ENCODE measurements at regions not wholly inside any gene's neighbourhood (a gene's known extent, or its start where the extent isn't known, plus 50 kb on each side); places are given as distances from the start of the nearest gene placed in this dataset.

DNA sequence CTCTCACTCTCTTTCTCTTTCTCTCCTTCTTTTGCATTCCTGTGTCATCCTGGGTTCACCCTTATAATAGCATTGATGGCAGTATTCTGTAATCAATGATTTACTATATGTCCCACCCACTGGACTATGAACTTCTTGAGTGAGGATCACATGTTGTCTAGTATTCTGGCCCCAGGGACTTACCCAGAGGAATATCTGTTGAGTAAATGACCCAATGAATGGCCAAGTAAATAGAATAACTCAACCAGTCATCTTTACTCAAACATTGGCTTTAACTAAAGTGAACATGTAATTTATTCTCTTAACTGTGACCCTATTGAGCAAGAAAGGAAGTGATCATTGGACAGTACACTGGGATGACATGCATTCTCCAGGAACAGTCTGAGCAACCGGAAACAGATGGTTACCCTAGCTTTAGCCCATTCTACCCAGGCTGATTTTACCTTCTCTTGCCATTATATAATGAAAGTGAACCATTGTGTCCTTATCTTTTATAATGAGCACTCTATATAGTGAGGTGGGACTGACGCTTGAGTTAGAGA lies 94.5 kb upstream of the SOX14 start:
- TF ChIP-seq POLR2AphosphoS5 (IDR thresholded peaks at IDR 0.05): no peak
- TF ChIP-seq, protein P1, sequence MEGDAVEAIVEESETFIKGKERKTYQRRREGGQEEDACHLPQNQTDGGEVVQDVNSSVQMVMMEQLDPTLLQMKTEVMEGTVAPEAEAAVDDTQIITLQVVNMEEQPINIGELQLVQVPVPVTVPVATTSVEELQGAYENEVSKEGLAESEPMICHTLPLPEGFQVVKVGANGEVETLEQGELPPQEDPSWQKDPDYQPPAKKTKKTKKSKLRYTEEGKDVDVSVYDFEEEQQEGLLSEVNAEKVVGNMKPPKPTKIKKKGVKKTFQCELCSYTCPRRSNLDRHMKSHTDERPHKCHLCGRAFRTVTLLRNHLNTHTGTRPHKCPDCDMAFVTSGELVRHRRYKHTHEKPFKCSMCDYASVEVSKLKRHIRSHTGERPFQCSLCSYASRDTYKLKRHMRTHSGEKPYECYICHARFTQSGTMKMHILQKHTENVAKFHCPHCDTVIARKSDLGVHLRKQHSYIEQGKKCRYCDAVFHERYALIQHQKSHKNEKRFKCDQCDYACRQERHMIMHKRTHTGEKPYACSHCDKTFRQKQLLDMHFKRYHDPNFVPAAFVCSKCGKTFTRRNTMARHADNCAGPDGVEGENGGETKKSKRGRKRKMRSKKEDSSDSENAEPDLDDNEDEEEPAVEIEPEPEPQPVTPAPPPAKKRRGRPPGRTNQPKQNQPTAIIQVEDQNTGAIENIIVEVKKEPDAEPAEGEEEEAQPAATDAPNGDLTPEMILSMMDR (IDR thresholded peaks at IDR 0.05): no peak
- no peak for TF ChIP-seq POLR2A (IDR thresholded peaks at IDR 0.05)

Measured in gastroesophageal sphincter (tissue), 3 donors.